ENCODE measurements at regions not wholly inside any gene's neighbourhood (a gene's known extent, or its start where the extent isn't known, plus 50 kb on each side); places are given as distances from the start of the nearest gene placed in this dataset.

- no peaks in the 10 kb centered on the region for H4K20me1 ChIP-seq (ENCODE audit: low read depth, low read length)
- no peaks in the 10 kb centered on the region for H3K36me3 ChIP-seq (ENCODE audit: low read length)
- H3F3A ChIP-seq (ENCODE audit: insufficient read depth) = no peaks in the 10 kb centered on the region
- H2AFZ ChIP-seq (ENCODE audit: low read depth, low read length, severe bottlenecking) = no peak overlapping the region
- no peak overlapping the region for H3K27ac ChIP-seq (ENCODE audit: low read depth, low read length)
- H3K4me3 ChIP-seq (ENCODE audit: insufficient read depth, low read length, poor library complexity, severe bottlenecking) = no peak overlapping the region
- no peak for TF ChIP-seq CTCF (IDR thresholded peaks at IDR 0.05; ENCODE audit: insufficient read depth, low read length, poor library complexity, severe bottlenecking)
- no peak for TF ChIP-seq EZH2phosphoT487 (conservative IDR thresholded peaks at IDR 0.05; ENCODE audit: low read length)
- no peaks in the 10 kb centered on the region; the same call in 1 of the 2 replicates for H3K27me3 ChIP-seq (ENCODE audit: low read length)
- no peaks in the 10 kb centered on the region for H3K9me2 ChIP-seq (replicated peaks; ENCODE audit: insufficient read depth, low read length)
- H3K9me3 ChIP-seq (ENCODE audit: insufficient read depth, low read length) = no peaks in the 10 kb centered on the region
- no peak overlapping the region for H3K4me2 ChIP-seq (ENCODE audit: low read depth, low read length, poor library complexity, severe bottlenecking)
- H3K79me2 ChIP-seq (ENCODE audit: insufficient read depth, low read length) = no peaks in the 10 kb centered on the region
- no peak overlapping the region for H3K9ac ChIP-seq (ENCODE audit: low read length)
Observed at GRCh38 chr12:65533177-65533883, 254.8 kb downstream of the MSRB3 start.

GRCh38 chr12:65534238-65534841, 255.9 kb downstream of the MSRB3 start:
- Histone ChIP-seq H3K9ac (ENCODE audit: low read length) (no peak overlapping the region), H3K9me2 (replicated peaks; ENCODE audit: insufficient read depth, low read length) (no peaks in the 10 kb centered on the region), H3K79me2 (ENCODE audit: insufficient read depth, low read length) (no peaks in the 10 kb centered on the region), H3K27me3 (ENCODE audit: low read length) (no peaks in the 10 kb centered on the region; the same call in 1 of the 2 replicates), H3F3A (ENCODE audit: insufficient read depth) (no peaks in the 10 kb centered on the region), H2AFZ (ENCODE audit: low read depth, low read length, severe bottlenecking) (no peak overlapping the region), H3K4me3 (ENCODE audit: insufficient read depth, low read length, poor library complexity, severe bottlenecking) (no peak overlapping the region), H3K9me3 (ENCODE audit: insufficient read depth, low read length) (no peaks in the 10 kb centered on the region), H4K20me1 (ENCODE audit: low read depth, low read length) (no peaks in the 10 kb centered on the region), H3K27ac (ENCODE audit: low read depth, low read length) (no peak overlapping the region), H3K4me2 (ENCODE audit: low read depth, low read length, poor library complexity, severe bottlenecking) (no peak overlapping the region), H3K36me3 (ENCODE audit: low read length) (no peaks in the 10 kb centered on the region)
- TF ChIP-seq EZH2phosphoT487 (conservative IDR thresholded peaks at IDR 0.05; ENCODE audit: low read length) (no peak), CTCF (IDR thresholded peaks at IDR 0.05; ENCODE audit: insufficient read depth, low read length, poor library complexity, severe bottlenecking) (no peak)

GRCh38 chr12:65535946-65536345, 257.5 kb downstream of the MSRB3 start:
- Histone ChIP-seq H3K27me3 (ENCODE audit: low read length) (no peaks in the 10 kb centered on the region; the same call in 1 of the 2 replicates), H3K9me3 (ENCODE audit: insufficient read depth, low read length) (no peaks in the 10 kb centered on the region), H3K4me2 (ENCODE audit: low read depth, low read length, poor library complexity, severe bottlenecking) (no peak overlapping the region), H3K9me2 (replicated peaks; ENCODE audit: insufficient read depth, low read length) (no peaks in the 10 kb centered on the region), H3K79me2 (ENCODE audit: insufficient read depth, low read length) (no peaks in the 10 kb centered on the region), H3K36me3 (ENCODE audit: low read length) (no peaks in the 10 kb centered on the region), H3K4me3 (ENCODE audit: insufficient read depth, low read length, poor library complexity, severe bottlenecking) (no peak overlapping the region), H3K9ac (ENCODE audit: low read length) (no peak overlapping the region), H4K20me1 (ENCODE audit: low read depth, low read length) (no peaks in the 10 kb centered on the region), H2AFZ (ENCODE audit: low read depth, low read length, severe bottlenecking) (no peak overlapping the region), H3K27ac (ENCODE audit: low read depth, low read length) (no peak overlapping the region), H3F3A (ENCODE audit: insufficient read depth) (no peaks in the 10 kb centered on the region)
- no peak for TF ChIP-seq CTCF (IDR thresholded peaks at IDR 0.05; ENCODE audit: insufficient read depth, low read length, poor library complexity, severe bottlenecking)
- no peak for TF ChIP-seq EZH2phosphoT487 (conservative IDR thresholded peaks at IDR 0.05; ENCODE audit: low read length)
